ENCODE measurements at regions not wholly inside any gene's neighbourhood (a gene's known extent, or its start where the extent isn't known, plus 50 kb on each side); places are given as distances from the start of the nearest gene placed in this dataset.

DNA sequence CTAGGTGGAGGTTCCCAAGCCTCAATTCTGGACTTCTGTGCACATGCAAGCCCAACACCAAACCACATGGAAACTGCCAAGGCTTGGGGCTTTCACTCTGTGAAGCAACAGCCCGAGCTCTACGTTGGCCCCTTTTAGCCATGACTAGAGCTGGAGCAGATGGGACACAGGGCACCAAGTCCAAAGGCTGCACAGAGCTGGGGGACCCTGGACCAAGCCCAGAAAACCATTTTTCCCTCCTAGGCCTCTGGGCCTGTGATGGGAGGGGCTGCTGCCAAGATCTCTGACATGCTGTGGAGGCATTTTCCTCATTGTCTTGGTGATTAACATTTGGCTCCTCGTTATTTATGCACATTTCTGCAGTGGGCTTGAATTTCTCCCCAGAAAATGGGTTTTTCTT, 258.7 kb upstream of the ACTRT1 start:
- no peak for DNase-seq (ENCODE audit: low read depth)

DNA sequence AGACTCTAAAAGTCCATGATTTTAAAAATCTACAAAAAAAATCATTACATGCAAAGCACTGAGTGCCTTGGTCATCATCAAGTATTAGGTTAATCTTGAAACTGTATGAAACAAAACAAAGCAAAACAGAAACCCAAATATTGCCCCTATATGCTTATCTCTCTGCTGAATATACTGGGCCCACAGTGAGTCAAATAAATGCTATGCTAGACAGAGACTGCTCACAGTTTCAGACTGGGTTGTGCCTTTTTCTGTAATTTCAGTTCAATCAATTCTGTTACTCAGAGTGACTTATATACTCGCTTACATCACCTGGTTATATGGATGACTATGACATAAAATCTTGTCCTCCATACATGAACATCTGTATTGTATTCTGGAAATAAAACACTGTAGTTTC, 257.1 kb upstream of the ACTRT1 start:
- no peak for DNase-seq (ENCODE audit: low read depth)

GRCh38 chrX:128294198-128294597, 242.0 kb upstream of the ACTRT1 start:
- no peak for DNase-seq (ENCODE audit: low read depth)

DNA sequence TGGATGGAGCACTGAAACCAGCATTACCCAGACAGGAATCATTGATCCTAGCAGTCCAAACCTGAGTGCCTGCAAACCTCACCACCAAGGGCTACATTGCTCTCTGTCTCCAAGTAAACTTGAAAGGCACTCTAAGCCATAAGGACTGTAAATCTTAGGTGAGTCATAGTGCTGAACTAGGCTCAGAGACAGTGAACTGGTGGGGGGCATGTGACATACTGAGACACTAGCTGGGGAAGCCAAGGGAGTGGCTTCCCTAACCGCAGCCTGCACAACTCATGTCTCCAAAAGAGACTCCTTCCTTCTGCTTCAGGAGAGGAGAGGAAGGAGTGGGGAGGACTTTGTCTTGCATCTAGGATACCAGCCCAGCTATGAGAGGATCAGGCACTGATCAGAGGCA, 235.5 kb upstream of the ACTRT1 start:
- no peak for DNase-seq (ENCODE audit: low read depth)

DNA sequence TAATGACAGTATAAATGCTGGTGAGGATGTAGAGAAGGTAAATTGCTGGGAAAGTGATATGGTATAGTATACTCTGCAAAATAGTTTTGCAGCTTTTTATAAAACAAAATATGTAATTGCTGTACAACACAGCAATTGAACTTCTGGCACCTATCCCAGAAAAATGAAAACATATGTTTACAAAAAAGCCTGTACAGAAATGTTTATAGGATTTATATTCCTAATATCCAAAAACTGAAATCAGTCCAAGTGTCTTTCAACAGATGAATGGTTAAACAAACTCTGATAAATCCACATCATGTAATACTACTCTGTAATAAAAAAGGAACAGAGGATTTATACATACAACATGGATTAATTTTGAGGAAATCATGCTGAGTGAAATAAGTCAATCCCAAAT, 198.4 kb upstream of the ACTRT1 start:
- no peak for DNase-seq (ENCODE audit: low read depth)

GRCh38 chrX:128216364-128216763, 164.2 kb upstream of the ACTRT1 start:
- no peak for DNase-seq (ENCODE audit: low read depth)

DNA sequence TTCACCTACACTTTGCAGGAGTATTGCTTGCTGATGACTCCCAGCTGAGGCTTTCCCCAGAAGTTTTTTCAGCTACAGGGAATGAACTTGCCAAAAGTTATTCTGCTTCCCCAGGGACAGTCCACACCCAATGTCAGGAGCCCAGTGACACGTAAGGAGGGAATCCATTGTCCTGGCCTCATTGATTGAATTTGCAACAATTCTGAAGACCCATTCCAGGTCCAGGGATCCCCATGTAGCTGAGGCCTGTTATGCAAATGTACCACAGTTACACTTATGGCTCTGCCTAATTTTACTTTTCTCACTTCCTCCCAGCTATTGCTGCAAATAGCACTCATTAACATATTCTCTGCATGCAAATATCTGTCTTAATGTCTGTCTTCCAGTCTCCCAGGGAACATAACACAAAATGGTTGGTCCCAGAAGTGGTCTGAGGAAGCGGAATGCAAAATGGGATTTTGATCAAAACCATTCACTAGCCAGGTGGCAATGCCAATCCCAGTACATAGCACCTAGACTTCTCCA, 113.7 kb upstream of the ACTRT1 start:
- no peak for DNase-seq (ENCODE audit: low read depth)

GRCh38 chrX:128156204-128156603, 104.0 kb upstream of the ACTRT1 start:
- no peak for DNase-seq (ENCODE audit: low read depth)

DNA sequence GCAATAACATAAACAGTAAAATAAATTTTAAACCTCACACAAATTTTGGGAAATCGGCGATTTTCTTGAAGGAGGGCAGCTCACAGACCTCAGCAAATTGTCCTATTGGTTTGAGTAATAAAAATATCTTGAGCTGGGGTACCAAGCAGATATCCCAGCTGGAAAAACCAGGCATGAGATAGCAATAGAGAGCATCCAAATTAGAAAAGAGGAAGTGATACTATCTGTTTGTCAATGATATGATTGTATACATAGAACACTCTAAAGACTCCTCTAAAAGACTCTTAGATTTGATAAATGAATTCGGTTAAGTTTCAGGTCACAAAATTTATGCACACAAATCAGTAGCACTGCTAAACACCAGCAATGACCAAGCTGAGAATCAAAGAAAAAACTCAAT, 90.5 kb upstream of the ACTRT1 start:
- no peak for DNase-seq (ENCODE audit: low read depth)

DNA sequence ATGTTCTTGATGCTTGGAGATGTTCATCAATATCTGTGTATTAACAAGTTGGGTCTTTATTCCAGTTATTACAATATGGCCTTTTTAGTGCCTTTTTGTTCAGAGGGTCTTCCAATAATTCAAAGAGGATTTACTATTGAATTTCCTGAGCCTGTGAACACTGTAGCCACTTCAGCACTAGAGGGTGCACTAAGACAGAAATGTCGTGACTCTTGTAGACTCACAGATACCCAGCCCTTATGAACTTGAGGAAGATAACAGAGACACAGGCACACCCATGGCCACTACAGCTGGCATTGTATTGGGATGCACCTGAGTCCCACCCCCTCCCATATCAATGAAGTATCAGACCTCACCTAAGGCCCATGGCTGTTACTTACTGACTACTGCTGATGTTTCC, 54.4 kb upstream of the ACTRT1 start:
- DNase-seq (ENCODE audit: low read depth), result no peak

GRCh38 chrX:128105659-128106058, 53.5 kb upstream of the ACTRT1 start:
- DNase-seq (ENCODE audit: low read depth), result no peak
